Neuronal stem cell (in vitro differentiated cells): ENCODE measurements at regions not wholly inside any gene's neighbourhood (a gene's known extent, or its start where the extent isn't known, plus 50 kb on each side); places are given as distances from the start of the nearest gene placed in this dataset.

Experiments used
- DNase-seq: peaks from one replicate; pipeline ENCODE4 v3.0.0-alpha.2; 2013; ENCODE audit warnings: low spot score
- H2AFZ ChIP-seq: one replicate; pipeline ENCODE4 v1.6.1; 2013; ENCODE audit warnings: mild to moderate bottlenecking, low read length, inconsistent platforms
- H2AK5ac ChIP-seq: 2 replicates; pipeline ENCODE4 v1.6.1; 2013; ENCODE audit warnings: low read depth, mild to moderate bottlenecking, inconsistent platforms, low read length, moderate library complexity, mixed read lengths
- H2BK120ac ChIP-seq: 2 replicates; pipeline ENCODE4 v1.6.1; 2013; ENCODE audit warnings: low read depth, mild to moderate bottlenecking, inconsistent platforms, low read length, moderate library complexity, mixed read lengths
- H2BK12ac ChIP-seq: one replicate; pipeline ENCODE4 v1.6.1; 2013; ENCODE audit warnings: low read length, inconsistent platforms
- H2BK15ac ChIP-seq: 2 replicates; pipeline ENCODE4 v1.6.1; 2013; ENCODE audit warnings: mild to moderate bottlenecking, low read length, inconsistent platforms, mixed read lengths
- H2BK5ac ChIP-seq: one replicate; pipeline ENCODE4 v1.6.1; 2013; ENCODE audit warnings: inconsistent platforms, mild to moderate bottlenecking, low read length, moderate library complexity
- H3K14ac ChIP-seq: one replicate; pipeline ENCODE4 v1.6.1; 2013; ENCODE audit warnings: low read length, inconsistent platforms
- H3K18ac ChIP-seq: 2 replicates; pipeline ENCODE4 v1.6.1; 2013; ENCODE audit warnings: low read length, inconsistent platforms
- H3K23ac ChIP-seq: 2 replicates; pipeline ENCODE4 v1.6.1; 2013; ENCODE audit warnings: low read depth, mild to moderate bottlenecking, mixed read lengths, low read length, inconsistent platforms; ENCODE audit not compliant: poor library complexity
- H3K27ac ChIP-seq: replicated peaks from 3 replicates; pipeline ENCODE4 v1.5.1; 2013; ENCODE audit warnings: low read length, inconsistent platforms
- H3K27me3 ChIP-seq, 3 experiments: 2 replicates each; pipeline ENCODE4 v1.6.1; 2013; ENCODE audit warnings: low read length in 3 of 3, mild to moderate bottlenecking in 2 of 3, inconsistent platforms in 1 of 3, low read depth in 1 of 3, mixed read lengths in 1 of 3, moderate library complexity in 1 of 3; ENCODE audit not compliant: control insufficient read depth in 3 of 3, insufficient read depth in 3 of 3
- H3K36me3 ChIP-seq, 2 donors: replicated peaks in 1 of 2; 2 replicates each; pipeline ENCODE4 v1.6.1; 2013; ENCODE audit warnings: low read length in 2 of 2; ENCODE audit not compliant: control insufficient read depth in 2 of 2, insufficient read depth in 2 of 2
- H3K4ac ChIP-seq: 2 replicates; pipeline ENCODE4 v1.6.1; 2013; ENCODE audit warnings: inconsistent platforms, mild to moderate bottlenecking, low read length, moderate library complexity
- H3K4me1 ChIP-seq, 2 donors: 1 replicate in 1 of 2; 2 replicates in 1 of 2; pipeline ENCODE4 v1.6.1; 2013; ENCODE audit warnings: low read length in 2 of 2, low read depth in 1 of 2; ENCODE audit not compliant: control insufficient read depth in 2 of 2, insufficient read depth in 1 of 2
- H3K4me2 ChIP-seq: one replicate; pipeline ENCODE4 v1.6.1; 2013; ENCODE audit warnings: mild to moderate bottlenecking, low read length, inconsistent platforms; ENCODE audit not compliant: insufficient read depth, poor library complexity, severe bottlenecking
- H3K4me3 ChIP-seq, 2 donors: 2 replicates each; pipeline ENCODE4 v1.5.1; 2013; ENCODE audit warnings: low read length in 2 of 2, mild to moderate bottlenecking in 2 of 2, inconsistent platforms in 1 of 2, moderate library complexity in 1 of 2
- H3K79me1 ChIP-seq: one replicate; pipeline ENCODE4 v1.6.1; 2013; ENCODE audit warnings: low read depth, mild to moderate bottlenecking, inconsistent platforms, low read length, moderate library complexity
- H3K9ac ChIP-seq: one replicate; pipeline ENCODE4 v1.6.1; 2013; ENCODE audit warnings: mild to moderate bottlenecking, low read depth, low read length, inconsistent platforms; ENCODE audit not compliant: poor library complexity
- H3K9me3 ChIP-seq, 2 donors: replicated peaks in 1 of 2; 2 replicates each; pipeline versions ENCODE3 to v1.6.1; 2013; ENCODE audit warnings: low read length in 2 of 2, mild to moderate bottlenecking in 2 of 2, inconsistent platforms in 1 of 2, low read depth in 1 of 2, mixed read lengths in 1 of 2, moderate library complexity in 1 of 2; ENCODE audit not compliant: control insufficient read depth in 2 of 2, insufficient read depth in 1 of 2
- H4K8ac ChIP-seq: one replicate; pipeline ENCODE4 v1.6.1; 2013; ENCODE audit warnings: low read depth, mild to moderate bottlenecking, inconsistent platforms, low read length, moderate library complexity
- H4K91ac ChIP-seq: one replicate; pipeline ENCODE4 v1.6.1; 2013; ENCODE audit warnings: low read length, low read depth, mild to moderate bottlenecking, inconsistent platforms; ENCODE audit not compliant: poor library complexity
- WGBS, 2 donors: extraction: QIAGEN DNeasy Blood & Tissue Kit; methylation state at CpG; one replicate each; pipeline ENCODE4 v1.1.7; 2013; ENCODE audit warnings: missing lambda C conversion rate in 2 of 2, mixed read lengths in 1 of 2; ENCODE audit not compliant: insufficient read length in 2 of 2, insufficient replicate concordance in 1 of 2; ENCODE audit errors: extremely low coverage in 2 of 2; 5-methylcytosine and 5-hydroxymethylcytosine counted together

- Histone ChIP-seq H3K4me1 (peaks cover 0 to 2% of the 10 kb centered on the region in 2 donors), H3K79me1 (no peaks in the 10 kb centered on the region), H4K8ac (no peak overlapping the region), H3K9me3 (no peaks in the 10 kb centered on the region), H3K23ac (no peak overlapping the region), H3K9ac (no peak overlapping the region), H2BK12ac (no peak overlapping the region), H3K14ac (no peak overlapping the region), H2BK15ac (no peak overlapping the region), H3K27ac (no peak overlapping the region), H2AK5ac (no peak overlapping the region), H3K27me3 (no peaks in the 10 kb centered on the region), H3K36me3 (no peaks in the 10 kb centered on the region), H2BK120ac (no peak overlapping the region), H4K91ac (no peak overlapping the region), H3K4me2 (no peak overlapping the region), H3K4me3 (no peak overlapping the region), H2BK5ac (no peak overlapping the region), H3K18ac (no peak overlapping the region), H3K4ac (no peak overlapping the region), H2AFZ (no peak overlapping the region)
- WGBS, 2 donors = no CpG with 5 or more reads among the region's 2 CpGs
- no peak for DNase-seq
Observed at GRCh38 chr7:24462984-24463383, 110.3 kb upstream of the PALS2 start.

GRCh38 chr7:24463474-24463873 lies 109.8 kb upstream of the PALS2 start:
- H2BK5ac ChIP-seq = no peak overlapping the region
- H3K4me3 ChIP-seq = no peak overlapping the region
- no peak overlapping the region for H3K9ac ChIP-seq
- H4K8ac ChIP-seq = no peak overlapping the region
- no peak overlapping the region for H2BK120ac ChIP-seq
- no peak overlapping the region for H2BK15ac ChIP-seq
- no peak overlapping the region for H4K91ac ChIP-seq
- no peaks in the 10 kb centered on the region for H3K36me3 ChIP-seq
- no peaks in the 10 kb centered on the region for H3K27me3 ChIP-seq
- H2AFZ ChIP-seq = no peak overlapping the region
- no peak overlapping the region for H3K4me2 ChIP-seq
- no peak overlapping the region for H3K23ac ChIP-seq
- no peak overlapping the region for H3K4ac ChIP-seq
- no peaks in the 10 kb centered on the region for H3K79me1 ChIP-seq
- H3K27ac ChIP-seq = no peak overlapping the region
- H3K18ac ChIP-seq = no peak overlapping the region
- H3K14ac ChIP-seq = no peak overlapping the region
- H2BK12ac ChIP-seq = no peak overlapping the region
- no peaks in the 10 kb centered on the region for H3K9me3 ChIP-seq
- WGBS, 2 donors = no CpG with 5 or more reads among the region's 1 CpG
- H2AK5ac ChIP-seq = no peak overlapping the region
- DNase-seq = no peak
- peaks cover 0 to 2% of the 10 kb centered on the region in 2 donors for H3K4me1 ChIP-seq

GRCh38 chr7:24464861-24465260 lies 108.4 kb upstream of the PALS2 start:
- H3K14ac ChIP-seq = no peak overlapping the region
- H3K23ac ChIP-seq = no peak overlapping the region
- no peak overlapping the region for H3K4me3 ChIP-seq
- no peak overlapping the region for H3K4me2 ChIP-seq
- no peaks in the 10 kb centered on the region for H3K9me3 ChIP-seq
- no peaks in the 10 kb centered on the region for H3K27me3 ChIP-seq
- WGBS, 2 donors = no CpG with 5 or more reads among the region's 3 CpGs
- no peak overlapping the region for H3K27ac ChIP-seq
- no peak overlapping the region for H2BK15ac ChIP-seq
- H2BK12ac ChIP-seq = no peak overlapping the region
- H3K4ac ChIP-seq = no peak overlapping the region
- no peak overlapping the region for H4K8ac ChIP-seq
- no peak overlapping the region for H3K9ac ChIP-seq
- H2AK5ac ChIP-seq = no peak overlapping the region
- H2AFZ ChIP-seq = no peak overlapping the region
- H3K18ac ChIP-seq = no peak overlapping the region
- no peak overlapping the region for H2BK5ac ChIP-seq
- H3K79me1 ChIP-seq = no peaks in the 10 kb centered on the region
- no peak overlapping the region for H4K91ac ChIP-seq
- no peak overlapping the region for H2BK120ac ChIP-seq
- H3K36me3 ChIP-seq = no peaks in the 10 kb centered on the region
- peaks cover 0 to 2% of the 10 kb centered on the region in 2 donors for H3K4me1 ChIP-seq
- no peak for DNase-seq

- Histone ChIP-seq H2AFZ (no peak overlapping the region), H3K79me1 (no peaks in the 10 kb centered on the region), H3K4me3 (no peak overlapping the region), H2AK5ac (no peak overlapping the region), H4K91ac (no peak overlapping the region), H3K14ac (no peak overlapping the region), H3K27ac (no peak overlapping the region), H3K4me2 (no peak overlapping the region), H3K9ac (no peak overlapping the region), H3K9me3 (no peaks in the 10 kb centered on the region), H3K4me1 (peaks cover 0 to 2% of the 10 kb centered on the region in 2 donors), H3K18ac (no peak overlapping the region), H2BK120ac (no peak overlapping the region), H3K4ac (no peak overlapping the region), H3K36me3 (no peaks in the 10 kb centered on the region), H2BK5ac (no peak overlapping the region), H3K27me3 (no peaks in the 10 kb centered on the region), H2BK12ac (no peak overlapping the region), H3K23ac (no peak overlapping the region), H4K8ac (no peak overlapping the region), H2BK15ac (no peak overlapping the region)
- no peak for DNase-seq
- no CpG with 5 or more reads among the region's 3 CpGs for WGBS, 2 donors
Observed at GRCh38 chr7:24466168-24466768, 107.0 kb upstream of the PALS2 start.
